GM19468 (cell line): ENCODE measurements at regions not wholly inside any gene's neighbourhood (a gene's known extent, or its start where the extent isn't known, plus 50 kb on each side); places are given as distances from the start of the nearest gene placed in this dataset.

ENCODE experiments used
- ATAC-seq: cut with Tn5 transposase; IDR thresholded peaks from one replicate; pipeline ENCODE4 v1.9.1; 2021; ENCODE audit warnings: mild to moderate bottlenecking, moderate library complexity, moderate number of reproducible peaks; ENCODE audit not compliant: unreplicated experiment; ENCODE audit errors: extremely low read depth

DNA sequence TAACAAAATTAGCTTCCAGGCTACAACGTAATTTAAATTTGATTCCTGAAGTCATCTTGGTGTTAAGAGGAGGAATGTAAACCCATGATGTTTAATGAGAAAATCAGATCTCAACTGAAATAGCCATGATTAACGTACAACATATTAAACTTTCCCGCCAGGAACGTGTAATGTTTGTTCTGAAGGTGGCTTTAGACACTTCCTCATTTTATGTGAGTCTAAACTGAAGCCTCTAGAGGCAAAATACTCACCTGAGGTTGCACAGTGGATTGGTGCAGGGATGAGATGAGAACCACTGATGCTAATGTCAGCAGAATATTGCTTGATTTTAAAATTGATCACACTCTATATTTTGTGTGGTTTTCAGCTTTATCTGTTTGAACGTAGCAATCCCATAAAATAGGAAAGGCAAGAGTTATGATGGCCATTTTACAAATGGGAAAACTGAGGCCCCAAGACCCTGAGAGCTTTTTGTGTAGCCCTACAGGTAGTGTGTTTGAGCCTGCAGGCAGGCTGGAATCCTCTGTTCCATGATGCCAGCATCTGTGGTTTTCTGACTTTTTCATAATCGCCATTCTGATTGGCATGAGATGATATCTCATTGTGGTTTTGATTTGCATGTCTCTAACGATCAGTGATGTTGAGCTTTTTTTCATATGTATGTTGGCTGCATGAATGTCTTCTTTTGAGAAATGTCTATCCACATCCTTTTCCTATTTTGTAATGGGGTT lies 243.7 kb upstream of the BMPER start:
- no peak for ATAC-seq

DNA sequence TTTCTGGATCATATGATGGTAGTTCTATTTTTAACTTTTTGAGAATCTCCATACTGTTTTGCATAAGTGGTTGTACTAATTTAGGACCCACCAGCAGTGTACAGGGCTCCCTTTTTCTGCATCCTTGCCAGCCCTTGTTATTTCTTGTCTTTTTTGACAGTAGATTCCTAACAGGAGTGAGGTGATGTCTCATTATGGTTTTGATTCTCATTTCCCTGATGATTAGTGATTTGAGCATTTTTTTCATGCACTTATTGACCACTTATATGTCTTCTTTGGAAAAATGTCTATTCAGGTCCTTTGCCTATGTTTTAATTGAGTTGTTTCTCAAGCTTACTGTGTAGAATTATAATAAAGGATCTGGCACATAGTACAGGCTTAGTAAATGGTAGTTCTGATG lies 238.8 kb upstream of the BMPER start:
- ATAC-seq, result no peak

DNA sequence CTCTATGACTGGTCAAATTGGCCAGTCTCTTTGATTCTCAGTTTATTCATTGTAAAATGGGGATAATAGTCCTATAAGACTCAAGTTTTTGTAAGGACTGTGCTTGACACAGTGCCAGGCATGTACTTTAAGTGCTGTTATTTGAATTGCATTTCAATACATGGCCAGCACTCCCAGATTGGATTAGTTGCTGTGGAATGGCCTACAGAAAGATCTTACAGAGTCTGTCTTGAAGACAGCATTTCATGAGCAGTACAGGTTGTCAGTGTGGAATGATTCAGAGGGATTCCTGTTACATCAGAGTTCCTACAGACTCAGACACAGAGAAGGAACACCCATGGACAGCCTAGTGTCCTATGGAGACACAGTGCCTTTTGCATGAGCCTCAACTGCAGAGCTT lies 238.1 kb upstream of the BMPER start:
- ATAC-seq, result no peak

DNA sequence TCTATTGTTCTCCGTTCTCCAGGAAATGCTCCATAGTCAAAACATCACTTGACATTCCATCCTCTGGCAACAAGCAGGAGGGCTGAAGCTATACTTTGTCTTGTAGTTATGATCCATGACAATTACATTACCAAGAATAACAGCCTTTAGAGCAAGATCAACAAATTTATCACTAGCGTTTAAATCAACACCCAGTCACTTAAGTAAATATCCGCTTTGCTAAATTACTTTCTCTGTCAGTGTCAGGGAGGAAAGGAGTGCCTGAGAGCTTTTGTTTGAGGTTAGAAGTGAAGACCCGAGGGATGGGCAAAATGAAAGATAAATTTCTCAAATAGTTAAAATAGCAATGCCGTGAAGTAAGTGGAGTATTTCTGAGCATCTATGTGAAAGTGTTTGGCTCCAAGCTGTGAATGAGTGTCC lies 236.1 kb upstream of the BMPER start:
- no peak for ATAC-seq

DNA sequence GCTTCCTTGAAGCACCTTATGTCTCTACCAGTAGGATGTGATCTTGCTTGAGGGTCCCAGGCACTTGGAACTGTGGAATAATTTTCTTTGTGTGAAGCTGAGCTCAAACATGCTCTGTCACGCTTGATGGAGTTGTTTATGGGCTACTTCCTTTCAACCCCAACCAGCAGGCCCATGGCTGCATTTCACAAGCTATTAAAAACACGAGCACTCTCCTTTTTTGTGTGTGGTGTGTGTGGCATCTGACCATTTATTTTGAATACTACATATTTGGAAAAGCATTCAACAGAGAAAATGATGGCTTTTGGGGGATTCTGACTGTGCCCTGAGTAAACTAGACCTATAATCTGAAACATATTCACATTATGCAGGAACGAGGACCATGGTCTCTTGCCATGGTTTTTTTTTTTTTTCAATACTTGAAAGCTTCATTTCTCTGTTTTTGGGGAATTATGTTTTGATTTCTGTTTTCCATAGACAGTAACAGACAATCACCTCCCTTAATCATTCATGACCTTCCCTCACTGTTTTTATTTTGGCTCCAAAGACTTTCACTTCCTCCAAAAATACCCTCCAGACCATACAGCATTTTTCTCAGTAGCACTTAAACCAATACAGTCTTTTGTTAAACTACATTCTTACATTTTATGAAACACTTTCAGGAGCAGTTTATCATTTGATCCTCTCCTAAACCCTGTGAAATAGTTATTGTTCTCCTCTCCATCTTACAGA lies 233.6 kb upstream of the BMPER start:
- no peak for ATAC-seq

DNA sequence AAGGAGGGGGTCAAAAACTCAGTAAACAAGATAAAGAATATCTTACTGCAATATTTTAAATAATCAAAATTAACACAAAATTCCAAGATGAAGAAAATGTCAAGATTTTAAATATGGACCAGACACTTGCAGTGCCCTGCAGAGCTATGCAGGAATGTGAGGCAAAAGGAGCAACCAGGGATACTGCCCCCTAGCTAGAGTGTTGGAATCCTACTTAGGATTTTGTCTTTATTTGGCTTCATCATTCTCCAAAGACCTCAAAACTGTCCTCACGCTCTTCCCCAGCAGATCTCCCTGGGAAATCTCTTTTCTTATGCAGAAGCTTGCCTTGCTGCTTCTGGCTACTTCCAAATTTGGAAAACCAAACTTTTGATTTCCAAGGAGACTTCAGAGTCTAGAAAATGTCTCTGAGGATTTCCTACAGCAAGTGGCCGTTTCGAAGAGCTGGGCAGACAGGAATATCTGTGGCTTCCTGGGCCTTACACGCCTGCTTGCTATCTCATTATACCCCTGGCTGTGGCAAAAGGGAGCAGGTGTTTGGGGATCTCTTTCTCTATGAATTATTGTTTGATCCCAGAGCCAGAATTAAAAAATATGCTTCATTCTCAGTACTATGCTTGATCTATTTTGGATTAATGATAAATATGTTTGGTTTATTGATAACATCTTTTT lies 232.2 kb upstream of the BMPER start:
- no peak for ATAC-seq

DNA sequence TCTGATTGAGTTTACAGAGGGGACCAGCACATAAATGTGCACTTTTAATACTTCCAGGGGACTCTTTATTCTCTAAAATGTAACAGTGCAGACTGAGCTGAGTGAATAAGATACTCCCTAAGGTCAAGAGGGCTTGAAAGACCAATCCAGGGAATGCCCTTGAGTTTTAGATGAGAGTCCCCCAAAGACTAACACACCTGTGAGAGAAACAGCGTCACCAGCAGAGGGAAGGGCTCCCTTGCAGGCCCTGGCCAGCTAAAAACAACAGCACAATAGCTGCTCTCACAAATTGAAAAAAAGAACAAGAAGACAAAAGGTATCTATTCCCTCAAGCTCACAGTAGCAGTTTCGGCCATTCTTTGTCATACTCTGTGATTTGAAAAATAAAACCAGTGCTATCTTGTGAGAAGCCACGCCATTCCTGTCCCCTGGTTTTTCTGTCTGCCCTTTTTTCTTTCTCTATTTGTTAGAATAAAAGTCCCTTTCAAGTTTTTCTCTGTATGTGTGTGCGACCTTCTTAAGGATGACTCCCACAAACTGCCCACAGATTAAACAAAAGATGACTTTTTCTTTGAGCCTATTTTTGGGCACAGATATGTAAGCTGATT lies 230.4 kb upstream of the BMPER start:
- ATAC-seq, result no peak

DNA sequence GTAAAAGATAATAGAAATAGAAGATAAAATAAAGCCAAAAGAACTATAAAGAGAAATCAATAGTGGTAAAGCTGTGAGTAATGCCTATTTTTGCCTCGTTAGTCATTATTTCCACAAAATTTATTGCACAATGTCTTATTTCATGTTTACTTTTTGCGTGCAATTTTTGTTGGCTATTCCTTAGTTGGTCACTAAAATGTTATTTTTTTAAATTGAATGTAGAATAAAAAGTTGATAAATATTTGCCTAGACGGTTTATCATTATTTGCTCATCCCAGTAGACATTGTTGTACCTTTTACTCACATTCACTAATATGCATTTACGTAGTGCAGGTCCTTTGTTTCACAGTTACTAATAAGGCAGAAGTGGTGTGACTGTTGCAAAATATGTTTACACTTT lies 227.8 kb upstream of the BMPER start:
- no peak for ATAC-seq

DNA sequence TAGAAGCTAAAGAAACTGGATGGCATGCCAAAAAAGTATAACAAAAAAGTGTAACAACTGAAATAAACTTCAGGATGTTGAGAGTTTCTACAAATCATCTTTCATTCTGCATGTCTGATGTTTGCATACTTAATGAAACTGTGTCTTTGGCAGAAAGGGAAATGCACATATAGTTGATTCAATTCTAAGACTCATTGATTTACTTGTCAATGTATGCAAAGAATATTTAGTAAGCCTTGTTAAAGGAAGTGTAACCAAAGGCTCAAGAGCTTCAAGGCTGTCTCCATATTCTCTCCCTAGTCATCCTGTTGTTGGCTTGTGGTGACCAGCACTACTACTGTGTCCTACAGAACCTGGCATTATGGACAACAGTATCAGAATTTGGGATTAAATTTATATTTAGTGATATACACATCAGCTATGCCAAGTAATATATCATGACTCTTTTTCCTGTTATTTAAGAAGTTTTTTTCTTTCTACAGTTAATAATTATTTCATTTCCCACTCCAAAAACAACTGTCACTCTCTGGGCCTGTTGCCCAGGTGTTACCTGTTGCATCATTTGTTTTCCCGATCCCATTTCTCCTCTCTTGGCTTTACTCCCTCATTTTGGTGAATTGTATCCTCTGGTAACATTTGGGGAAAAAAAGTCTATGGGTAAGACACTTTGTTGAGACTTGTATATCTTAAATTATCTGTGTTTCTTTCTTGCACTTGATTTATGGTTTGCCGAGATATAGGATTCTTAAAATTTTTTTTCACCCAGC lies 226.6 kb upstream of the BMPER start:
- ATAC-seq, result no peak

DNA sequence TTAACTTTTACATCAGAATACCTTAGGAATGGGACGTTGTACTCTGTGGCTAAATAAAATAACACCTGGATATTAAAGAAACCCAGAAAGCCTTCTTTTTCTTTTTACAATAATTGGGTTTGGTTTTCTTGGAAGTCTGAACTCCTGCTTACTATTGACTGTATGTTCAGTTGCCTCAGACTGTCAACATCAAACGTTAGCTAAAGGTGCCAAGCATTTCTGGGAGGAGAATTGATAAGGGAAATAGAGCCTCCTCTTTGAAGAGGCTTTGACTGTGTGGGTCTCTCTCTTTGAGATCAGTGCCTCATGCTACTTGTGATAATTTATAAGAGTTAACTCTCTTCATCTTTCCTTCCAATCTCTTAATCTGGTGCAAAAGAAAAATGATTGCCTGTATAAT lies 224.7 kb upstream of the BMPER start:
- no peak for ATAC-seq

DNA sequence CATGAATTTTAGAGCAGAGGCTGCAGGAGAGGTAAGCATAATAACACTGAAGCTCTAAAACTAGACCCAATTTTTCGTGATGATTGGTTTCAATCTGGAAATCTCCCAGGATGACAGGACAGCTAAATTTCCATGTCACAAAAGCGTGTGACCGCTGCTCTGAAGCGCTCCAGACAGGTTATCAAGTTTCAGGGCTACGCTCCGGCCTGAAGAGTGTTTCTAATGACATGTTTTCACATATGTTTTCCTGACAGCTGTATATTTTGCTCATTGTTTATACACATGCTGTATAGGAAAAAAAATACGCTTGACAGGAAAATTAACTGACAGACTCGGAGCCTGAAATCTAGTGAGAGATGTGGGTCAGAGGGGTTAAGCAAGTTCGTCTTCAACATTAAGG lies 219.8 kb upstream of the BMPER start:
- ATAC-seq, result no peak

DNA sequence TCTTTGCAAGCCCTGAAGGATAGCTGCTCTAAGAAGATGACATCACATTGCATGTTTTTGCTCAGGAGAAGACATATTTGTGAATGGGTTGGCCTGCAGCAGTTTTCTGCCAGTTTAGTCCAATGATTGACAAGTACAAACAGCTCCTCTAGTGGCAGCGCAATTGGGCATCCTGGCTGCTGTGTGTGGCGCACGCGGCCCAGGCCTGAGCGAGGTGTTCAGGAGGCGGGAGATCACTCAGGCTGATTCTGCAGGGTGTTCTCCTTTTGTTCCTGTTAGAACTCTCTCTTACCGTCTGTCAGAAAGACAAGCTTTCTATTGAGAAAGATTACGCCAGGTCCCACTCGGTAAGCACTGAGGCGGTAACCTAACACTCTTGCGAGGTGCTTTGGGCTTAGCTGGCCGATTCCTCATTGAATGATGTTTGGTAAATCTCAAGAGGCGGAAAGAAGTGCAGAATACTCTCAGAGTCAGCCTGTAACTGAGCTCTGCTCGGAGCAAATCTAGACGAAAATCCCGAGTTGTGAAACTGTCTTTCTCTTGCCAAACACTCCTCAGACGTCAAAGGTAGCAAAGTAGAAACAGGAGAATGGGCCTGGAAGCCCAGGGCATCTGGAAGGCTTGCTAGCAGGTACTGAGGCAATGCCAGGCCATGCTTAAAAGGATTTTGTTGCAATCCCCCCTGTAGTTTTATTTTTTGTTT lies 219.2 kb upstream of the BMPER start:
- no peak for ATAC-seq

DNA sequence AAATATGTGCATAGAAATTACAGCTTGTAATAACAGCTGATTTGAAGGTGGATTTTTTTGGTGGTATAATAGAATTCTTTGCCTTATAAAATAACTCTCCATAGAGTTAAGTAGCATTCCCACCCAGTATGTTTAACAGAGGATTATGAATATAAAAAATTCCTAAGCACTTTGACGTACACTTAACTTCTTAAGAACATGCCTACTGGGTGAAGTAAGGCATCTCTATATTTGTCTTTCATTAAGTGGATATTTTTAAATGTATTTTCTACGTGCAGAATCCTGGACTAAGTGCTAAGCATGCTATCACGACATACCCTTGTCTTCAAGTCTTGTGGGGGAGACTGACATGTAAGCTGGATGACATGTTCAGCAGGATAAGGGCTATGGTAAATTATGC lies 217.7 kb upstream of the BMPER start:
- ATAC-seq, result no peak

DNA sequence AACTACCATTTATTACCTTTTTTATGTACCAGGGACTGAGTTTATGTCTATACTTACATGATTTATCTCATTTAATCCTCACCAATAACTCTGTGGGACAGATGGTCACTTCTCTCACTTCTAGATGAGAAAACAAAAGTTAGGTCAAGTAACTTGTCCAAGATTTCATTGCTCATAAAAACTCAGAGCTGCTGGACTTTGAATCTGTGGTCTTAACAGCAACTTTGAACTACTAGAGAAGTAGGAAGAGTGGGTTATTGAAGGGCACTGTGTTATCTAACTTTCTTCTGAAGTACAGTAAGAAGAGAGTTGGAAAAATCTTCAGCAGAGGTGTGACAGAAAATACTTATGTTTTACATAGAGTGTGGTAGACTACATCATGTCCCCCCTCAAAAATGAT lies 214.2 kb upstream of the BMPER start:
- no peak for ATAC-seq

DNA sequence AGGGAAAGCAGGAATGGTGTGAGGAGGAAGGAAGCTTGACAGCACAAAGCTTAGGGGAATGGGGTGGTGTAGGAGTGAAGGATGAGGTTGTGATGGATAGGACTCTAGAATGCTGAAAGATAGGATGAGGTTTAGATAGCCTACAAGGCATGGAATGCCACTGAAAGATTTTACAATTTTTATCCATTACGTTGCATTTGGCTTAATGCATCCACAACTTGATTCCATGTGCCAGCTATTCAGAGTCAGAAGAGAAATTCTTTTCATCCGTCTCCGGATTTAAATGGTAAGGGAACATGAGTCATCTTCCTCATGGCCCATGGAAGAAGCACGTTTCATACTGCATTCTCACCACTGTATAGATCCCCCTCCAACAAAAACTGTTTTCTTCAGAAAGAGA lies 212.4 kb upstream of the BMPER start:
- no peak for ATAC-seq

DNA sequence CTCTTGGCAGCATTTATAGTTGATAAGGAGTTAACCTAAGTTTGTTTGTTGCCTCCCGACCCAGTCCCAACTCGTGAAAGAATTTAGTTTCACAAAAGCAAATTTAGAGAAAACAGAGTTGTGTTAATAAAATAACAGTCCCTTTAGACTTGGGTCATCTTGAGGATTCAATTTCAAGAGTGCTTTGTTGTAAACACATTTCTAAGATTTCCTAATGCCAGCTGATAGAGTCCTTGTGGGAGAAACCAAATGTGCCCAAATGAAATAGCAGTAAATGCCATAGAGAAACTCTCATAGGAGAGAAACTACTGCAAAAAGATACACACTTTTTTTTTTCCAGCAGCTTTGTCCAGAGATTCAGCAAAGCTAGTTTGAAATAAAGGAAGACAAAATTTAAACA lies 211.3 kb upstream of the BMPER start:
- no peak for ATAC-seq

DNA sequence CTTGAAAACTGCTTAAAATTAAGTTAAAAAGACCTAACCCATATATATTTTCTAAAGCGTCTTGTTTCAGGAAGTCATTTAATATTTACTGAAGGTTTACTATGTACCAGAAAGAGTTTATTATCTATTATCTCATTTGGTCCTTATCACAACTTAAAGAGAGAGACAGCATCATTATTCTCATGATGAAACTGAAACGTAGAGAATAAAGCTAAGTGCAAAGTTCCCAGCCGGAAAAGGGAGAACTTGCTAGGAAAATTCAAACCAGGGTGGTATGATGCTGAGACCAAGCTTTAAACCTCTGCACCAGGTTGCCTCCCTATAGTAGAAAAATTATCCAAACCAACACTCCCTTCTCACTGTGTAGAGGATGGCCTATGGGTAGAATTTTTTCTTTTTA lies 207.7 kb upstream of the BMPER start:
- no peak for ATAC-seq

DNA sequence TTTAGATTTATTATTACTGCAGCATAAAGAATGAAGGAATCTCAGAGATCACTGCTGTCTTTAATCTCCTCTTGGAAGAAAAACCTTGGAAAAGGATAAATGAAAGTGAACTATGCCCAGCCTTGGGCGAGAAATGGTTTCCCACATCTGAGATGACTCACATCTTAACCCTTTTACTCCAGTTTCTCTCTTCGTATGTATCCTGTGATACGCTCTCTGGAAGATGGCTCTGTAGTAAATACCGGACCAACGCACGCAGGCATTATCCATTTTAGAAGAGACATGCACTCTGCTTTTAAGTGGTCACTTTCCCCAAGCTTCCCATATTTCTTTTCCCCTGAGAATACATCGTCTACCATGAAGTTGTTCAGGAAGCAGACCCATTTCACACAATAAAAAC lies 207.3 kb upstream of the BMPER start:
- no peak for ATAC-seq

DNA sequence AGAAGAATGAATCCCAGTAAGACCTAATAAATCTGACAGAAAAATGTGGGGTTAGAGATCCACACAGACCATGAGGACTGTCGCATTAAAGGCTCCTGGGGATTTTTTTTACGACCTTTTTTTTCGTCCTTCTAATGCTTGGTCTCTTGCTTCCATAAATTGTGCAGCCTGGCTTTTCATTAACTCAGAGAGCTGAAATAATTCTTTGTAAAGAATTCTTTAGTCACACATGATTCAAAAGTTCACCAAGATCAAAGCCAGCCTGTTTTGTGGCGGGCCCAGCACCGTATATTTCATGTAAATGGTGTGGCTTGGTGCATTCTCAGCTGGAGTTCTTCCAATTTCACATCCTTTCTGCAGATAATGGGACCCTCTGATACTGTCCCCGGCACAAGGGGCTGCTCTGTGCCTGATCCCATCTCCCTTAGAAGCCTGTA lies 206.6 kb upstream of the BMPER start:
- ATAC-seq, result no peak
